Nephron (organoid): ENCODE measurements at regions not wholly inside any gene's neighbourhood (a gene's known extent, or its start where the extent isn't known, plus 50 kb on each side); places are given as distances from the start of the nearest gene placed in this dataset.
A peak's percentile ranks its signal among the peaks of the same experiment; 100 is the strongest.

Experiments
- H3K27ac Mint-ChIP-seq, 3 experiments: 2 replicates each; pipeline ENCODE4 v1.8.0; 2020; ENCODE audit warnings: mixed read lengths in 3 of 3, mild to moderate bottlenecking in 2 of 3, moderate library complexity in 1 of 3
- H3K27me3 Mint-ChIP-seq: 2 replicates; pipeline ENCODE4 v1.8.0; 2021; ENCODE audit warnings: low read depth, mild to moderate bottlenecking, moderate library complexity, mixed read lengths
- H3K36me3 Mint-ChIP-seq: 2 replicates; pipeline ENCODE4 v1.8.0; 2020; ENCODE audit warnings: low read depth, mixed read lengths
- H3K4me1 Mint-ChIP-seq: 2 replicates; pipeline ENCODE4 v1.8.0; 2020; ENCODE audit warnings: mixed read lengths
- H3K4me3 Mint-ChIP-seq, 3 experiments: 2 replicates each; pipeline ENCODE4 v1.8.0; 2020; ENCODE audit warnings: mild to moderate bottlenecking in 3 of 3, mixed read lengths in 3 of 3, moderate library complexity in 2 of 3
- H3K9me3 Mint-ChIP-seq: 2 replicates; pipeline ENCODE4 v1.8.0; 2020; ENCODE audit warnings: mixed read lengths
- CTCF ChIP-seq, 3 experiments: fragments of 200-600 bp; sonication (generic); IDR thresholded peaks; one replicate each; pipeline ENCODE4 v1.5.0; 2021; ENCODE audit warnings: antibody characterized with exemption in 3 of 3; ENCODE audit not compliant: unreplicated experiment in 3 of 3

GRCh38 chr4:3343358-3343757 is 50.5 kb downstream of the RGS12 start:
- H3K27ac Mint-ChIP-seq = no peak overlapping the region
- TF ChIP-seq CTCF (IDR thresholded peaks at IDR 0.05; ENCODE audit: unreplicated experiment in 3 of 3) = no peak
- H3K9me3 Mint-ChIP-seq = no peaks in the 10 kb centered on the region
- no peak overlapping the region for H3K4me3 Mint-ChIP-seq
- no peaks in the 10 kb centered on the region for H3K27me3 Mint-ChIP-seq
- H3K36me3 Mint-ChIP-seq = peaks cover 4% of the 10 kb centered on the region
- H3K4me1 Mint-ChIP-seq = peaks cover 38% of the 10 kb centered on the region

DNA sequence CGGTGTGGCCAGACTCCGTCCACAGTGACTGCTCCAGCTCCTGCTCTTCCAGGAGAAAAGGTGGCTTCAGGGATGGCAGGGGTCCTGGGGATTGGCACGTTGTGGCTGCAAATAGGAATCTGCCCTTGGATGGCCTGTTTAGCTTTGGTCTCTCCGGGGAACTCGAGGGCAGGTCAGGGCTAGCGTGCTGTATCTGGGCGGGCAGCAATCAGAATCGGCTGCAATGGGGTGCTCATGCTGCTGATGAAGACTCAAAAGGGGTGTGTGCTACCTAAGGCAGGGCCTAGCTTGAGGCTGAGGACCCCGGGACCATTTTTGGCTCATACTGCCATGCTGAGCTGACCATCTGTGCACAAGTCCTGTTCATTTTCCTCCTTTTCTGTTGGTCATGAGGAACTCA is 51.3 kb downstream of the RGS12 start:
- no peak for TF ChIP-seq CTCF (IDR thresholded peaks at IDR 0.05; ENCODE audit: unreplicated experiment in 3 of 3)
- Mint-ChIP-seq H3K27ac (no peak overlapping the region), H3K4me3 (no peak overlapping the region), H3K9me3 (no peaks in the 10 kb centered on the region), H3K36me3 (peaks cover 4% of the 10 kb centered on the region), H3K27me3 (no peaks in the 10 kb centered on the region), H3K4me1 (peaks cover 37% of the 10 kb centered on the region)

DNA sequence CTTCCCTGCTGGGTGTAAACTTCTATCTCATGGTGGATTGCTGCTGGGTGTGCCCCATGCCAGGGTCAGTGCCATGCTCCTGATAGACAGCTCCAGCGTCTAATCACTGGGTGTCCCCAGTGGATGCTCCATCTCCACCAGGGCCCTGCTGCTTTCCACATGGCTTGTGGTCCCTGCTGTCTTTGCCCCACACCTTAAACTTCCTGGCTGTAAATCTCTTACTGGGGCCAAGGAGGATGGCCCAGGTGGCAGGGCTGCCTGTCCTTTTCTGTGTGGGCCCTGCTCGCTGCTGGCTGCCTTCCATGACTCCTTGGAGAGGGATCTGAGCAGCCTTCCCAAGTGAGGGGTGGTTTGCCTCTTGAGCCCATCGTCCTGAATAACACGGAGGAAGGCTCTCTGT is 51.8 kb downstream of the RGS12 start:
- H3K4me3 Mint-ChIP-seq = no peak overlapping the region
- H3K36me3 Mint-ChIP-seq = peaks cover 4% of the 10 kb centered on the region
- H3K27me3 Mint-ChIP-seq = no peaks in the 10 kb centered on the region
- H3K4me1 Mint-ChIP-seq = peaks cover 33% of the 10 kb centered on the region
- H3K27ac Mint-ChIP-seq = no peak overlapping the region
- H3K9me3 Mint-ChIP-seq = no peaks in the 10 kb centered on the region
- TF ChIP-seq CTCF (IDR thresholded peaks at IDR 0.05; ENCODE audit: unreplicated experiment in 3 of 3) = no peak

DNA sequence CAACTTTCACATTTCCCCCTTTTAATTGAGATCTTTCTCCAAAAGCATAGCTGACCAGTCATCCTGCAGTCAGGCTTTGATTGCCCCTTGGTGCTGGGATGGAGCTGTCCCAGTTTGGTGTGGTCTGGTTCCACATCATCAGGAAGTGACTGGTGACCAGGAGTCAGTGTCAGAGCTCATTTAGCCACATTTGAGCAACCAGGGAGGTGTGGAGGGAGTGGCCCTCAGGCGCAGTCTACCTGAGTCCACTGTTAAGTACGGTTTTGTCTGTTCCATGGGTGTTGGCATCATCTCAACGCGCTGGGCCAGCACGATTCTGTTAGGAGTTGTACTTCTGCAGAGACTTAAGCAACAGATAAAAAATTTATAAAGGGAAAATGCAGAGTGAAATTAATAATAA is 52.6 kb downstream of the RGS12 start:
- Mint-ChIP-seq H3K27ac (no peak overlapping the region), H3K9me3 (no peaks in the 10 kb centered on the region), H3K4me1 (peaks cover 32% of the 10 kb centered on the region), H3K4me3 (no peak overlapping the region), H3K27me3 (no peaks in the 10 kb centered on the region), H3K36me3 (peaks cover 4% of the 10 kb centered on the region)
- no peak for TF ChIP-seq CTCF (IDR thresholded peaks at IDR 0.05; ENCODE audit: unreplicated experiment in 3 of 3)

DNA sequence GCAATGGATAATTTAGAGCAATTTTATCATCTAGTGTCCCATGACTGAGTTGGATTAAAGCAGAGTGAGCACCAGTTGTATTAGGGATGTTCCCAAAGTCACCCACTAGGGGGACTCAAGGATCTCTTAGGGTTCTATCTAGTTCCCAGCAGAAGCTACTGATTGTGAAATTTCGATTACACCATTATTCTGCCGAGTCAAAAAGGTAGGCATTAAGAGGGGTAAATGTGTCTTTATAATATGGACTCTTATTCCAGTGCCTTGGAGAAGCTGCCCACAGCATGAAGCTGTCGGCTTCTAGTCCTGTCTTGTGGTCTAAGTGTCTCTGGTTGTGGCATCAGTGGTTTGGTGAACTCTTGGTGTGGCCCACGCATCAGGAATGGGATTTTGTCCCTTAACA is 53.3 kb downstream of the RGS12 start:
- no peak overlapping the region for H3K4me3 Mint-ChIP-seq
- no peaks in the 10 kb centered on the region for H3K27me3 Mint-ChIP-seq
- peaks cover 32% of the 10 kb centered on the region for H3K4me1 Mint-ChIP-seq
- peak overlapping the region in 1 of 3 experiments; percentile 60 for H3K27ac Mint-ChIP-seq
- H3K36me3 Mint-ChIP-seq = peaks cover 4% of the 10 kb centered on the region
- no peaks in the 10 kb centered on the region for H3K9me3 Mint-ChIP-seq
- peak; percentile 84 to 92 (median 88) for TF ChIP-seq CTCF (IDR thresholded peaks at IDR 0.05; ENCODE audit: unreplicated experiment in 3 of 3)

DNA sequence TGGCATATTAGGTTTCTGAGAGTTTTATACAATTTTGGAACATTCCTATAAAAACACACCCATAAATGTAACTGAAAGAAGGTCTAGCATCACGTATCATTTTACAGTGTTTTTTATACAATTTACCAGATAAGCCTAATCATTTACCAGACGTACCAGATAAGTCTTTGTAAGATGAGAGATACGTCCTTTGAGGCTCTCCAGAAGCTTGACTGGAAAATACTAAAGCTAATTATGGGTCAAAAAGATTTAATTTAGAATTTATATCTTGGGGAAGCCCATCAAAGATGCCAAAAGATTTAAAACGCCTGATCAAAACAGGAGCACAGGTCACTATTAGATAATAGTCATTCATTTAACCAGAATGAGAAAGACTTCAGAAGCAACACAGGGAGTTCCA is 55.0 kb downstream of the RGS12 start:
- H3K4me3 Mint-ChIP-seq = no peak overlapping the region
- H3K27ac Mint-ChIP-seq = no peak overlapping the region
- H3K9me3 Mint-ChIP-seq = peaks cover 5% of the 10 kb centered on the region
- peaks cover 20% of the 10 kb centered on the region for H3K36me3 Mint-ChIP-seq
- H3K27me3 Mint-ChIP-seq = no peaks in the 10 kb centered on the region
- no peak for TF ChIP-seq CTCF (IDR thresholded peaks at IDR 0.05; ENCODE audit: unreplicated experiment in 3 of 3)
- peaks cover 29% of the 10 kb centered on the region for H3K4me1 Mint-ChIP-seq
